Hepatocyte (in vitro differentiated cells): ENCODE measurements at regions not wholly inside any gene's neighbourhood (a gene's known extent, or its start where the extent isn't known, plus 50 kb on each side); places are given as distances from the start of the nearest gene placed in this dataset.

Experiments used
- DNase-seq: peaks from one replicate; pipeline ENCODE4 v3.0.0-alpha.2; 2016; ENCODE audit warnings: low spot score
- H2AFZ ChIP-seq: fragments of 200-600 bp; sonication (generic); 2 replicates; pipeline ENCODE4 v1.6.0; 2016; ENCODE audit warnings: antibody characterized with exemption, mild to moderate bottlenecking
- H3K27ac ChIP-seq: fragments of 200-600 bp; sonication (generic); 2 replicates; pipeline ENCODE4 v1.5.1; 2016; ENCODE audit warnings: mild to moderate bottlenecking
- H3K27me3 ChIP-seq: fragments of 200-600 bp; sonication (generic); 2 replicates; pipeline ENCODE4 v1.6.1; 2016
- H3K36me3 ChIP-seq: fragments of 200-600 bp; sonication (generic); replicated peaks from 2 replicates; pipeline ENCODE4 v1.5.1; 2016; ENCODE audit warnings: low read depth; ENCODE audit not compliant: insufficient read depth
- H3K4me1 ChIP-seq: fragments of 200-600 bp; sonication (generic); 2 replicates; pipeline ENCODE4 v1.5.1; 2016; ENCODE audit warnings: mild to moderate bottlenecking, moderate library complexity; ENCODE audit not compliant: insufficient read depth
- H3K4me2 ChIP-seq: fragments of 200-600 bp; sonication (generic); 2 replicates; pipeline ENCODE4 v1.6.0; 2016
- H3K4me3 ChIP-seq: fragments of 200-600 bp; sonication (generic); 2 replicates; pipeline ENCODE4 v1.5.1; 2016; ENCODE audit warnings: mild to moderate bottlenecking
- H3K79me2 ChIP-seq: fragments of 200-600 bp; sonication (generic); 2 replicates; pipeline ENCODE4 v1.6.0; 2017; ENCODE audit warnings: mild to moderate bottlenecking
- H3K9me2 ChIP-seq: fragments of 200-600 bp; sonication (generic); replicated peaks from 2 replicates; pipeline ENCODE4 v1.6.0; 2017; ENCODE audit warnings: mild to moderate bottlenecking; ENCODE audit not compliant: insufficient read depth
- H3K9me3 ChIP-seq: fragments of 200-600 bp; sonication (generic); 2 replicates; pipeline ENCODE4 v1.5.1; 2016; ENCODE audit warnings: low read depth, mild to moderate bottlenecking
- H4K20me1 ChIP-seq: fragments of 200-600 bp; sonication (generic); 2 replicates; pipeline ENCODE4 v1.6.0; 2016; ENCODE audit warnings: mild to moderate bottlenecking; ENCODE audit not compliant: insufficient read depth, poor library complexity, severe bottlenecking
- EZH2 ChIP-seq: fragments of 200-600 bp; sonication (generic); IDR thresholded peaks from 2 replicates; pipeline ENCODE4 v1.6.1; 2016; ENCODE audit warnings: antibody characterized with exemption, mild to moderate bottlenecking, borderline replicate concordance
- EZH2phosphoT487 ChIP-seq: fragments of 200-600 bp; sonication (generic); IDR thresholded peaks from one replicate; pipeline ENCODE4 v1.6.1; 2018; ENCODE audit warnings: antibody characterized with exemption, mild to moderate bottlenecking, low read depth, moderate library complexity; ENCODE audit not compliant: unreplicated experiment, severe bottlenecking
- WGBS: methylation state at CpG from one replicate; pipeline ENCODE4 v1.1.6; 2016; ENCODE audit warnings: low lambda C conversion rate; ENCODE audit errors: missing lambda C conversion rate; 5-methylcytosine and 5-hydroxymethylcytosine counted together
- TF ChIP-seq, protein P1 (sequence below): fragments of 200-600 bp; sonication (generic); IDR thresholded peaks from 2 replicates; pipeline ENCODE4 v1.5.1; 2016; ENCODE audit warnings: antibody characterized with exemption, mild to moderate bottlenecking; ENCODE audit not compliant: poor library complexity

DNA sequence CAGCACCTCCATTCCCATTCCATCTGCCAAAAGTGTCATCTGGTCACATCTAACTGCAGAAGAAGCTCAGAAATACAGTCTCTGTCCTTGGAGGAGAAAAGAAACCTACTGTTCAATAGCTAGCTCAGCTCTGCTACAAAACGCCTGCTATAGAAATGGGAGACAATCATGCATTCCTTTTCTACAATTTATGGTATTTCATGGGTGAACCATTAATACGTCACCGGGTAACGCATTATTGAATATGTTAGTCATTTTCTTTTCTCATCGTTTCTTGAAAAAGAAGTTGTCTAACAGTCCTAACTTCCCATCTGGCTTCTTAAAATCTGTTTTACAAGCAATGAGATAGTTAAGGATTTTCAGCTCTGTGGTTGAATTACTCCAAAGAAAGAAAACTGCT lies 496.7 kb upstream of the RBFOX1 start:
- 81% methylated on average over 5 of the region's 5 CpGs for WGBS
- Histone ChIP-seq H3K4me3 (no peak overlapping the region), H4K20me1 (no peaks in the 10 kb centered on the region), H3K9me2 (no peaks in the 10 kb centered on the region), H3K79me2 (no peaks in the 10 kb centered on the region), H3K4me2 (no peak overlapping the region), H3K36me3 (no peaks in the 10 kb centered on the region), H3K4me1 (no peaks in the 10 kb centered on the region), H2AFZ (no peak overlapping the region), H3K27ac (no peak overlapping the region), H3K27me3 (no peaks in the 10 kb centered on the region), H3K9me3 (no peaks in the 10 kb centered on the region)
- DNase-seq: no peak
- TF ChIP-seq EZH2 (no peak), EZH2phosphoT487 (no peak)
- TF ChIP-seq, protein P1, sequence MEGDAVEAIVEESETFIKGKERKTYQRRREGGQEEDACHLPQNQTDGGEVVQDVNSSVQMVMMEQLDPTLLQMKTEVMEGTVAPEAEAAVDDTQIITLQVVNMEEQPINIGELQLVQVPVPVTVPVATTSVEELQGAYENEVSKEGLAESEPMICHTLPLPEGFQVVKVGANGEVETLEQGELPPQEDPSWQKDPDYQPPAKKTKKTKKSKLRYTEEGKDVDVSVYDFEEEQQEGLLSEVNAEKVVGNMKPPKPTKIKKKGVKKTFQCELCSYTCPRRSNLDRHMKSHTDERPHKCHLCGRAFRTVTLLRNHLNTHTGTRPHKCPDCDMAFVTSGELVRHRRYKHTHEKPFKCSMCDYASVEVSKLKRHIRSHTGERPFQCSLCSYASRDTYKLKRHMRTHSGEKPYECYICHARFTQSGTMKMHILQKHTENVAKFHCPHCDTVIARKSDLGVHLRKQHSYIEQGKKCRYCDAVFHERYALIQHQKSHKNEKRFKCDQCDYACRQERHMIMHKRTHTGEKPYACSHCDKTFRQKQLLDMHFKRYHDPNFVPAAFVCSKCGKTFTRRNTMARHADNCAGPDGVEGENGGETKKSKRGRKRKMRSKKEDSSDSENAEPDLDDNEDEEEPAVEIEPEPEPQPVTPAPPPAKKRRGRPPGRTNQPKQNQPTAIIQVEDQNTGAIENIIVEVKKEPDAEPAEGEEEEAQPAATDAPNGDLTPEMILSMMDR: no peak

DNA sequence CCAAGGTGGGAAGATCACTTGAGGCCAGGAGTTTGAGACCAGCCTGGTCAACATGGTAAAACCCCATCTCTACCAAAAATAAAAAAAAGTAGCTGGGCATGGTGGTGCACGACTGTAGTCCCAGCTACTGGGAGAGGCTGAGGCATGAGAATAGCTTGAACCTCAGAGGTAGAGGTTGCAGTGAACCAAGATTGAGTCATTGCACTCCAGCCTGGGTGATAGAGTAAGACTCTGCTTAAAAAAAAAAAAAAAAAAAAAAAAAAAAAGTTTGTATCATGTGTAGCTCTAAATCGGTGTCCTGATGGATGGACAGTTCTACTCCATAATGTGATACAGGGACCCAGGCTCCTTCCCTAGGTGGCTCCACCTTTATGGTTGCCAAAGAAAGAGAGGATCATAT lies 497.1 kb upstream of the RBFOX1 start:
- Histone ChIP-seq H3K36me3 (no peaks in the 10 kb centered on the region), H4K20me1 (no peaks in the 10 kb centered on the region), H3K27me3 (no peaks in the 10 kb centered on the region), H3K9me3 (no peaks in the 10 kb centered on the region), H3K79me2 (no peaks in the 10 kb centered on the region), H3K9me2 (no peaks in the 10 kb centered on the region), H3K4me1 (no peaks in the 10 kb centered on the region), H3K27ac (no peak overlapping the region), H3K4me2 (no peak overlapping the region), H2AFZ (no peak overlapping the region), H3K4me3 (no peak overlapping the region)
- WGBS: 94% methylated on average over 2 of the region's 2 CpGs
- DNase-seq: no peak
- TF ChIP-seq EZH2phosphoT487 (no peak), EZH2 (no peak)
- TF ChIP-seq, protein P1: no peak

DNA sequence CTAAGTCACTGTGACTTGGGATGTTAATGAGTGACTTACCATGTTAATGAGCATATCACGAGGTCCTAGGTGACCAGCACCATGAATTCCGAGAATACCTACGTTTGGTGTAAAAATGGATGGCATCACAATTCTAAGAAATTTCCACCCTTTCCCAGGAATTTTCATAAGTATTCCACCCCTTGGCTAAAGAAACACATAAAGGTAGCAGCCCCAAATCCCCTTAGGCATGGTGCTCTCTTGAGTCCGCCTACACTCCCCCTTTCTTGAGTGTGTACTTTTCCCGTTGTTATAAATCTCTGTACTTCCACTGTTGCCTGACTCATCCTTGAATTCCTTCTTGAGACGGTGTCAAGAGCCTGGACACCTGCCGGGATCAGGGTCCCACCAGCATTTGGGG lies 504.0 kb upstream of the RBFOX1 start:
- TF ChIP-seq, protein P1: no peak
- TF ChIP-seq EZH2 (no peak), EZH2phosphoT487 (no peak)
- Histone ChIP-seq H3K27ac (no peak overlapping the region), H3K4me1 (no peaks in the 10 kb centered on the region), H3K4me2 (no peak overlapping the region), H3K36me3 (no peaks in the 10 kb centered on the region), H3K9me2 (no peaks in the 10 kb centered on the region), H3K79me2 (no peaks in the 10 kb centered on the region), H3K9me3 (no peaks in the 10 kb centered on the region), H4K20me1 (no peaks in the 10 kb centered on the region), H3K4me3 (no peak overlapping the region), H3K27me3 (no peaks in the 10 kb centered on the region), H2AFZ (no peak overlapping the region)
- 83% methylated on average over 7 of the region's 7 CpGs for WGBS
- DNase-seq: no peak

DNA sequence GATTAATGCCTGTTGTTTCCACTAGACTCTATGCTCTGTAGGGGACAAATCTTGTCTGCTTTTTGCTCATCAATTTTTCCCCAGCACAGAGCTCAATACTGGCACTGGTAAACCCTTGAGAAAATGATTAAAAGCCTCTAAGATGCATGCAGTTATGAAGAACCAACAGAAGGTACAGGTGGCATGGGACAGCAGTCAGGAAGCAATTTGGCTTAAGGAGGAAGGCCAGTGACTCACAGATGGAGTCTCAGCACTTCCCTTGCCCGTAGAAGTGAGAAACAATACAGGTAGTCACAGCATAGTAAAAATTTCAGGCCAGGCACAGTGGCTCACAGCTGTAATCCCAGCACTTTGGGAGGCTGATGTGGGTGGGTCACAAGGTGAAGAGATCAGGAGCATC lies 504.7 kb upstream of the RBFOX1 start:
- Histone ChIP-seq H3K27me3 (no peaks in the 10 kb centered on the region), H3K36me3 (no peaks in the 10 kb centered on the region), H3K4me1 (no peaks in the 10 kb centered on the region), H3K4me2 (no peak overlapping the region), H3K79me2 (no peaks in the 10 kb centered on the region), H4K20me1 (no peaks in the 10 kb centered on the region), H3K4me3 (no peak overlapping the region), H3K9me2 (no peaks in the 10 kb centered on the region), H3K27ac (no peak overlapping the region), H2AFZ (no peak overlapping the region), H3K9me3 (no peaks in the 10 kb centered on the region)
- no peak for DNase-seq
- WGBS: 71% methylated on average over 1 of the region's 1 CpG
- no peak for TF ChIP-seq EZH2
- TF ChIP-seq, protein P1: no peak
